HCT116 (cell line): ENCODE measurements at regions not wholly inside any gene's neighbourhood (a gene's known extent, or its start where the extent isn't known, plus 50 kb on each side); places are given as distances from the start of the nearest gene placed in this dataset.

ENCODE experiments used
- ATAC-seq: fragments of 200-7000 bp; cut with Tn5 transposase; 2 replicates; pipeline ENCODE4 v1.9.1; 2020; ENCODE audit warnings: mild to moderate bottlenecking, moderate library complexity
- BruUV-seq: library from RNA; stranded (reverse); fragments of 400-500 nt; replicated peaks from 2 replicates; lab custom pipeline; 2021; lab: Mats Ljungman, UMichigan
- CTCF ChIA-PET: fragments of 300-600 bp; sonication (Branson Sonifier 250); formaldehyde crosslinking; loops from one replicate; lab custom pipeline; 2021; ENCODE audit warnings: antibody characterized with exemption; lab: Charles Lee
- POLR2A ChIA-PET: fragments of 300-600, 350-600 bp; sonication (Branson Sonifier 250); formaldehyde crosslinking; loops from one replicate; lab custom pipeline; 2021; ENCODE audit warnings: antibody characterized with exemption; lab: Charles Lee
- RAD21 ChIA-PET, 2 experiments: fragments of 300-600 bp; sonication (Branson Sonifier 250); formaldehyde crosslinking; loops; one replicate each; lab custom pipeline; 2023; ENCODE audit warnings: low total read pairs in 2 of 2; ENCODE audit not compliant: uncharacterized antibody in 2 of 2, unreplicated experiment in 2 of 2, low non-redundant PET in 1 of 2; lab: Charles Lee
- DNase-seq: peaks from one replicate; pipeline ENCODE4 v3.0.0-alpha.2; 2010; ENCODE audit warnings: low read depth, low spot score
- H2AFZ ChIP-seq: fragments of 200-600 bp; shearing (Covaris generic), sonication (generic); 2 replicates; pipeline ENCODE4 v1.6.1; 2017; ENCODE audit warnings: low read depth, mixed run types, mixed read lengths, antibody characterized with exemption, low read length; ENCODE audit not compliant: poor library complexity, severe bottlenecking
- H3K27ac ChIP-seq: 2 replicates; pipeline ENCODE4 v1.5.1; 2012; ENCODE audit warnings: low read depth, low read length
- H3K27me3 ChIP-seq: fragments of 200-600 bp; sonication (generic); 2 replicates; pipeline ENCODE4 v1.6.1; 2016; ENCODE audit warnings: mixed run types, low read length, mixed read lengths; ENCODE audit not compliant: insufficient read depth
- H3K36me3 ChIP-seq, 2 experiments: fragments of 200-500 bp in 1 of 2; fragments of 200-600 bp in 1 of 2; sonication (Bioruptor generic) in 1 of 2; sonication (generic) in 1 of 2; 2 replicates each; pipeline versions ENCODE4 v1.5.1 to v1.6.1; 2014 to 2016; ENCODE audit warnings: low read length in 2 of 2, inconsistent platforms in 1 of 2, mixed read lengths in 1 of 2, mixed run types in 1 of 2; ENCODE audit not compliant: insufficient read depth in 2 of 2, control insufficient read depth in 1 of 2
- H3K4me1 ChIP-seq, 2 experiments: fragments of 200-600 bp in 1 of 2; sonication (generic) in 1 of 2; 2 replicates each; pipeline versions ENCODE4 v1.5.1 to v1.6.1; 2012 to 2017; ENCODE audit warnings: low read length in 2 of 2, inconsistent platforms in 1 of 2, mild to moderate bottlenecking in 1 of 2, mixed read lengths in 1 of 2, mixed run types in 1 of 2, moderate library complexity in 1 of 2; ENCODE audit not compliant: insufficient read depth in 2 of 2, control insufficient read depth in 1 of 2
- H3K4me2 ChIP-seq: fragments of 200-600 bp; sonication (generic); 2 replicates; pipeline ENCODE4 v1.6.1; 2017; ENCODE audit warnings: mixed run types, low read length, mixed read lengths
- H3K4me3 ChIP-seq, 2 experiments: fragments of 200-600 bp in 1 of 2; sonication (generic) in 1 of 2; replicated peaks in 1 of 2; 2 replicates each; pipeline ENCODE4 v1.5.1; 2011 to 2016; ENCODE audit warnings: low read length in 2 of 2, control low read depth in 1 of 2, low read depth in 1 of 2, mild to moderate bottlenecking in 1 of 2, mixed read lengths in 1 of 2, mixed run types in 1 of 2
- H3K79me2 ChIP-seq: fragments of 200-600 bp; sonication (generic); 2 replicates; pipeline ENCODE4 v1.6.1; 2017; ENCODE audit warnings: mild to moderate bottlenecking, mixed run types, low read length, moderate library complexity, mixed read lengths; ENCODE audit not compliant: insufficient read depth
- H3K9ac ChIP-seq: fragments of 200-600 bp; sonication (generic); 2 replicates; pipeline ENCODE4 v1.6.1; 2016; ENCODE audit warnings: low read length, mixed read lengths
- H3K9me2 ChIP-seq: fragments of 200-600 bp; sonication (generic), shearing (Covaris generic); 2 replicates; pipeline ENCODE4 v1.6.1; 2017; ENCODE audit warnings: mixed run types, mild to moderate bottlenecking, moderate library complexity; ENCODE audit not compliant: insufficient read depth
- H3K9me3 ChIP-seq, 2 experiments: fragments of 200-500 bp in 1 of 2; fragments of 200-600 bp in 1 of 2; sonication (Bioruptor generic) in 1 of 2; sonication (generic) in 1 of 2; 2 replicates each; pipeline ENCODE4 v1.6.1; 2014 to 2017; ENCODE audit warnings: low read length in 2 of 2, mixed read lengths in 2 of 2, inconsistent platforms in 1 of 2, low read depth in 1 of 2, mild to moderate bottlenecking in 1 of 2, mixed run types in 1 of 2, moderate library complexity in 1 of 2; ENCODE audit not compliant: control insufficient read depth in 1 of 2, insufficient read depth in 1 of 2
- H4K20me1 ChIP-seq: fragments of 200-600 bp; sonication (generic), shearing (Covaris generic); 2 replicates; pipeline ENCODE4 v1.6.1; 2017; ENCODE audit warnings: mixed run types, mild to moderate bottlenecking, moderate library complexity; ENCODE audit not compliant: insufficient read depth
- CBX3 ChIP-seq: IDR thresholded peaks from 2 replicates; pipeline ENCODE4 v1.6.1; 2012; ENCODE audit warnings: low read depth
- CEBPB ChIP-seq: IDR thresholded peaks from 2 replicates; pipeline ENCODE4 v1.6.1; 2012; ENCODE audit warnings: low read depth
- CTCF ChIP-seq, 3 experiments: fragments of 200-600 bp in 1 of 3; sonication (generic) in 1 of 3; IDR thresholded peaks in 2 of 3; conservative IDR thresholded peaks in 1 of 3; 2 replicates each; pipeline ENCODE4 v1.5.1; 2012 to 2017; ENCODE audit warnings: low read depth in 2 of 3, low read length in 2 of 3, antibody characterized with exemption in 1 of 3, borderline replicate concordance in 1 of 3, control low read depth in 1 of 3, mild to moderate bottlenecking in 1 of 3, mixed read lengths in 1 of 3, mixed run types in 1 of 3, moderate library complexity in 1 of 3; ENCODE audit not compliant: insufficient read depth in 1 of 3
- EGR1 ChIP-seq: IDR thresholded peaks from 2 replicates; pipeline ENCODE4 v1.6.1; 2012; ENCODE audit warnings: low read depth
- EZH2phosphoT487 ChIP-seq: fragments of 200-600 bp; IDR thresholded peaks from 2 replicates; pipeline ENCODE4 v1.6.1; 2018; ENCODE audit warnings: antibody characterized with exemption, borderline replicate concordance
- JUND ChIP-seq: IDR thresholded peaks from 2 replicates; pipeline ENCODE4 v1.6.1; 2012
- POLR2A ChIP-seq: IDR thresholded peaks from 2 replicates; pipeline ENCODE4 v1.7.0; 2011; ENCODE audit warnings: borderline replicate concordance; ENCODE audit not compliant: insufficient read depth, insufficient read length; ENCODE audit errors: extremely low read depth
- RAD21 ChIP-seq: IDR thresholded peaks from 2 replicates; pipeline ENCODE4 v1.6.1; 2012; ENCODE audit warnings: low read depth, mild to moderate bottlenecking
- SIN3A ChIP-seq: IDR thresholded peaks from 2 replicates; pipeline ENCODE4 v1.6.1; 2012; ENCODE audit warnings: low read depth
- SRF ChIP-seq: IDR thresholded peaks from 2 replicates; pipeline ENCODE4 v1.6.1; 2012; ENCODE audit warnings: low read depth
- ZFX ChIP-seq: fragments of 450-650 bp; IDR thresholded peaks from 2 replicates; pipeline ENCODE4 v1.6.1; 2017
- ZNF274 ChIP-seq: fragments of 200-500 bp; sonication (Bioruptor generic); IDR thresholded peaks from 2 replicates; pipeline ENCODE4 v1.6.1; 2014; ENCODE audit warnings: mild to moderate bottlenecking, low read depth, low read length, inconsistent platforms
- intact Hi-C: fragments of 100-400 bp; cut with micrococcal nuclease; formaldehyde crosslinking; loops from 2 replicates; pipeline ENCODE4 v1.10.0; 2022
- TF ChIP-seq, protein P1 (sequence below): IDR thresholded peaks from 2 replicates; pipeline ENCODE4 v1.6.1; 2012

DNA sequence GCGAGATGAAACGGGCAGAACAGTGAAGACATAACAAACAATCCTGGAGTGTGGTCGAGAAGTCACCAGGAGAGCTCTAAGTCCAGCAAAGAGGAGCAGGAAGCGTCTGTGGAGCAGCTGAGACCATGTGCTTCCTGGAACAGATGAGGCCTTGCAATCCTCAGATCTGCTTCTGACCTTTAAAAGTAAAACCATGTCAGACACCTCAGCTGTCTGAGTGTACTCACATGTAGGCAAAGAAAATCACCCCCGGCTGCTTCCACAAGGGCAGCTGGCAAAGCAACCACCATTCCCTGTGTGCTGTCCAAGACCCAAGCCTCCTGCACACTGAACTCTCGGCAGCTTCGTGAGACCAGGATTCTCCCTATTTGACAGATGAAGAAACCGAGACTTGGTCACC is 76.6 kb downstream of the EDN3 start:
- Histone ChIP-seq H3K9ac (no peak overlapping the region), H3K4me3 (no peak overlapping the region), H3K4me2 (no peak overlapping the region), H2AFZ (no peak overlapping the region), H3K36me3 (no peaks in the 10 kb centered on the region), H3K4me1 (no peaks in the 10 kb centered on the region), H4K20me1 (no peaks in the 10 kb centered on the region), H3K9me3 (no peaks in the 10 kb centered on the region), H3K27me3 (peaks cover 36% of the 10 kb centered on the region), H3K79me2 (no peaks in the 10 kb centered on the region), H3K27ac (no peak overlapping the region), H3K9me2 (no peaks in the 10 kb centered on the region)
- ATAC-seq (no peak), DNase-seq (no peak)
- intact Hi-C loops, result no loop called here
- RAD21 ChIA-PET, result no interaction called here
- no TSS peak for BruUV-seq
- CTCF ChIA-PET, result no interaction called here
- POLR2A ChIA-PET, result no interaction called here
- no peak for TF ChIP-seq ZNF274
- no peak for TF ChIP-seq CEBPB
- TF ChIP-seq, protein P1, sequence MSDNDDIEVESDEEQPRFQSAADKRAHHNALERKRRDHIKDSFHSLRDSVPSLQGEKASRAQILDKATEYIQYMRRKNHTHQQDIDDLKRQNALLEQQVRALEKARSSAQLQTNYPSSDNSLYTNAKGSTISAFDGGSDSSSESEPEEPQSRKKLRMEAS, result no peak
- TF ChIP-seq JUND, result no peak
- no peak for TF ChIP-seq CBX3
- no peak for TF ChIP-seq RAD21
- TF ChIP-seq EZH2phosphoT487, result no peak
- TF ChIP-seq EGR1, result no peak
- no peak for TF ChIP-seq CTCF (IDR thresholded peaks at IDR 0.05 in 2 of 3, conservative IDR thresholded peaks at IDR 0.05 in 1 of 3; ENCODE audit: borderline replicate concordance in 1 of 3, insufficient read depth in 1 of 3, low read depth in 2 of 3, low read length in 2 of 3)
- no peak for TF ChIP-seq SRF
- no peak for TF ChIP-seq POLR2A
- no peak for TF ChIP-seq ZFX
- TF ChIP-seq SIN3A, result no peak
